HG03045 (cell line): ENCODE measurements at regions not wholly inside any gene's neighbourhood (a gene's known extent, or its start where the extent isn't known, plus 50 kb on each side); places are given as distances from the start of the nearest gene placed in this dataset.
A peak's percentile ranks its signal among the peaks of the same experiment; 100 is the strongest.
"Not testable (repeated sequence)": the region's sequence is repeated elsewhere in the genome, so short reads cannot be mapped to it uniquely, and the experiment has no call there.

Source experiments
- ATAC-seq: cut with Tn5 transposase; IDR thresholded peaks from one replicate; pipeline ENCODE4 v1.9.1; 2021; ENCODE audit warnings: mild to moderate bottlenecking, moderate library complexity; ENCODE audit not compliant: unreplicated experiment

DNA sequence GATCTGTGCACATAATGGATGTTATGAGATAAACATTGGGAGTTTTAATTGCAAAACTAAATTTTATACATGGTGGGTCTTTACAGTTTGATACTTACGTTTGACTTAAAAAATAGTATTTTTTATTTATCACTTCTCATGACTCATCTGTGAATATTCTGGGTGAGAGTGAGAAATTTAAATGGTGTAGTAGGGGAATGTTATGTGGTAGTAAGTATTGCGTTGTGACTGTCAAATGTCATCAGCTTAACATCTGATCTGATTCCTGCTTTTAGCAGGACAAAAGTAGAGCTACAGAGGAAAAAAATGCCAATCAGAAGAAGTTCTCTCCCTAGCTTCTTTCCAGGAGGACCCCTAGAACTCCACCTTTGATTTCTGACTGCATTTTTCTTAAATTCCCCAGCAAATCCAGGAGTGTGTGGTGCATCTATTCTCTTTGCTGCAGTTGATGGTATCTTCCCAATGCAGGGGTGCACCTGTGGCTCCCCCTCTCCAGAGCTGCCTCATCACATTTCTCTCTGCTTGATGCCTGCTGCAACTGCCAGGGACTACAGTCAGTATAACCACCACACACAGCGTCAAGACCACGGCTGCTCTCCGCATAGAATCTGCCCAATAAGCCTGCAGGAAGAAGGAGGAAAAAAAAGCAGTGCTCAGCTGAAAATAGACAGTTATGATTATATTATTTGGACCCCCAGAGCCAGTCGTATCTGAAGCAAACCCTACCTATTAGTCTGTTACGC, 151.3 kb upstream of the THUMPD2 start:
- no peak for ATAC-seq

DNA sequence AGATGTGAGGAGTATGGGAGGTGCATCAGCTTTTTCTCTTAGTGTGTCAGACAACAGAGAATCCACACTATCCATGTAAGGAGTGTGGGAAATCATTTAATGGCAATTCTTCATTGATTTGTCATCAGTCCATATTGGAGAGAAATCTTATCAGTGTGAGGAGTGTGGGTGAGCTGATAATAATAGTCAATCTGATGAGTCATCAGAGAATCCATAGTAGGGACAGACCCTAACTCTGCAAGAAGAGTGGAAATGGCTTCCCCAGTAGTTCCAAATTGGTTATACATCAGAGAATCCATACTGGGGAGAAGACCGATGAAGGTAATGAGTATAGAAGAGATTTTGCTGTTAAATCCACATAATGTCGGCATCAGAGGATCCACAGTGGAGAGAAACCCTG, 150.5 kb upstream of the THUMPD2 start:
- no peak for ATAC-seq

DNA sequence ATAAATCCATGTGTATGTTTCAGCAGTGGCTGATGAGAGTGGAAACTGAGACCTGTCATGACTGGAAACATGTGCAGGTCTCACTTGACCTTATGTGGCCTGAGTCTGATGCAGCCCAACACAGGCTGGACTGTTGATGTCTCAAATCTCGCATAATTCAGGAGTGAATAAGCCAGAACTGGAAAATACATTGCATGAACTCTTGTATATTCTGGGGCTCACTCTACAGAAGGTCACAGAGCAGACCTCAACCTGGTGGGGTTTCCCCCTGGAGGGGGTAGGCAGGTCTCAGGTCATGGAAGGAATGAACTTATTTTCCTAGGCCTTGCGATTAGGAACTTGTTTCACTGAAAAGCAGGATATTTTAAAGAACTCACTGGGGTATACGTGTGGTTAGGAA, 146.3 kb upstream of the THUMPD2 start:
- no peak for ATAC-seq

GRCh38 chr2:39923455-39923854, 144.4 kb upstream of the THUMPD2 start:
- no peak for ATAC-seq

DNA sequence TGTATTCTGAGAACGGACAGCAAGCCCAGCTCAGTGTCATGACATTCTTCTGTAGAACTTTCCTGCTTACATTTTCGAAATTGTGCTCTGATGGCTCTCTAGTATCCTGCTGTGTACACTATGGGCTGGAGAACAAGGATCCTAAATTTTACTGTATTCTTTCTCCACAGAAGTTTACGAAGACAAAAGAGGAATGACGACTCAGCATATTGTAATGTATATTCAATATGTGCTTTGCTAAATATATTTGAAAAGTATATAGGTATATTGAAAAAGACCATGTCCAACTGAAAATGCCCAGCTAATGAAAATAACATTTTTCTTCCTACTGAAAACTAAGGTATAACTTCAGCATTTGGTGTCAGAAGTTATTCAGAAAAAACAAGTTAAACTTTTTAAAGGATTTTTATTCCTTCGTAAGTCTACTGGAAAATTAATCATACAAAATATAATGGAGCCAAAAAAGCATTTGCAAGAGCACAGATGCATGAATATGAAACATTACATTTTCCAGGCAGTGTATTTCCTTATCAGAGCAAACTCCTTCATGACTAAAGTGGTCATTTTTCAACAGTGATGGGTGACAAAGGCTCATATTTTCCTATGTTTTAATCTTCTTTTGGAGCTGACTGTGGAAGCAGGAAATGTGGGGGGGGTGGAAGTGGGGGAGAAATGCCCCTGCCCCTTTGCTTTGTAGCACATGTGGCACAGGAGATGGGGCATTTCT, 143.8 kb upstream of the THUMPD2 start:
- no peak for ATAC-seq

GRCh38 chr2:39920307-39920801, 141.3 kb upstream of the THUMPD2 start:
- ATAC-seq = no peak

- ATAC-seq = no peak
These were observed 140.7 kb upstream of the THUMPD2 start for GRCh38 chr2:39919511-39920306.

- ATAC-seq = no peak
These were observed 139.8 kb upstream of the THUMPD2 start for GRCh38 chr2:39918886-39919285.

DNA sequence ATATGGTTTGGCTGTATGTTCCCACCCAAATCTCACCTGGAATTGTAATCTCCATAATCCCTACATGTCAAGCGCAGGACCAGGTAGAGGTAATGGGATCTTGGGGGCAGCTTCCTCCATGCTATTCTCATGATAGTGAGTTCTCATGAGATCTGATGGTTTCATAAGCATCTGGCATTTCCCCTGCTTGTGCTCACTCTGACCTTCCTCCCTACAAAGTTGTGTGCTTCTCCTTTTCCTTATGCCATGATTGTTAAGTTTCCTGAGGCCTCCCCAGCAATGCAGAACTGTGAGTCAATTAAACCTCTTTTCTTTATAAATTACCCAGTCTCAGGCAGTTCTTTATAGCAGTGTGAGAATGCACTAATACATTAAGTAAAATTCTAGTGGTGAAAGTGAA, 138.3 kb upstream of the THUMPD2 start:
- ATAC-seq = not testable (repeated sequence)

DNA sequence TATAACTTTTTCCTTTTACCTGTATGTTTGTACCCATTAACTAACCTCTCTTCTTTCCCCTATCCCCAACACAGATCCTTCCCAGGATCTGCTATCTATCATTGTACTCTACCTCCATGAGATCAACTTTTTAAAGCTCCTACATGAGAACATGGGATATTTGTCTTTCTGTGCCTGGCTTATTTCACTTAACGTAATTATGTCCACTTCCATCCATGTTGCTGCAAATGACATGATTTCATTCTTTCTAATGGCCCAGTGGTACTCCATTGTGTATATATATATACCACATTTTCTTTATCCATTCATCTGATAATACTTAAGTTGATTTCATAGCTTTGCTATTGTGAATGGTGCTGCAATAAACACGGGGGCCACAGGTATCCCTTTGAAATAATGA, 135.9 kb upstream of the THUMPD2 start:
- ATAC-seq = no peak

DNA sequence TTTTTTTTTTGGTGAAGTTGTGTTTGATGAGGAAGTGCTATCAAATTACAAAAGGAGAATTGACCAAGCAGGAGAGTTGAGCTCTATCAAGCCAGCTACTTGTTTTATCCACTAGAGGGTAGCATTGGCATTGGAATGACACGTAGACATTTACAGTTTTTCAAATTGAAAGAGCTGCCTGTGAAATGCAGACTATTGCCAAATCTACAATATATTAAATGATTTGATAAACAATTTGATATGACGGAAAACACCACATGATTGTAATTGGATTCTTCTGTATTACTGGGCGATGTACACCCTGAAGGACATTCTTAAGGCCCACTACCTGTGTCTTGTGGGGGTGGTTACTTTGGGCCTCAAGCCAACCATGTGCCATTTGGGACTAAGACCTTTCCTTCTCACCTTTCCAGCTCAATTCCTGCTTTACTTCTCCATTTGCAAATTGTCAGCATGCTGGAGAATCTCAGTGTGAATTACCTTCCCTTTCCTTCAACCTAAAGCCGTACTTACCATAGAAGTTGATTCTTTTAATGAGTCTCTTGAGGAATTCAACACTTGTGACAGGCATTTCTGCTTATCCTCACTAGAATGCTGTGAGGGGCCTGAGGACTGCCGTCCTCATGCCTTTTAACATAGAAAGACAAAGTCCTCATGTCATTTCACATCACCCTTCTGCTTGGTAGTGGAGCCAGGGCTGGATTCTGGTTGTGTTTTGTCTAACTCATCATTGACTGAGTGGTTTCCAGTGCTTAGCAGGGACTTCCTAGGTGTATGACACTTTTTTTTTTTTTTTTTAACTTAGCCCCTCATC, 134.8 kb upstream of the THUMPD2 start:
- peak; percentile 69 for ATAC-seq

GRCh38 chr2:39902103-39902502, 123.0 kb upstream of the THUMPD2 start:
- no peak for ATAC-seq

- no peak for ATAC-seq
These were observed 119.9 kb upstream of the THUMPD2 start for GRCh38 chr2:39898934-39899333.

- ATAC-seq = no peak
These were observed 118.2 kb upstream of the THUMPD2 start for GRCh38 chr2:39897273-39897672.

GRCh38 chr2:39894082-39894481, 115.0 kb upstream of the THUMPD2 start:
- no peak for ATAC-seq

DNA sequence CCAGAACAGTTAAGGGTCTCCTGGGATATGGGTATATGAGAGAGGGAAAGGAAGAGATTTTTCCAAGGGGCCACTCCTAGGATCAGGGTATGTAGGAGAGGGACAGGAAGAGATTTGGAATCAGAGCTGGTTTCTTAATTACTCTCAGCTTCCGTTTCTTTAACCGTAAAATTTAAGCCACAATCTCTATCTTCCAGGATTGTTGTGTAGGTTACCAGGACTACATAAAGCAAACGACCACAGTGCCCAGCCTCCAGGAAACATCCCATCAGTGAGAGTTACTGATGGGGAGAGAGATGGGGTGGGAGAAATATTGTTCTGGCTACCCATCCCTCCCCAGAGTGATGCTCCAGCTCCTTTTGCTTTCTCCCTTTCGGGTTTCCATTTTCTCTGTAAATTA, 114.6 kb upstream of the THUMPD2 start:
- no peak for ATAC-seq

DNA sequence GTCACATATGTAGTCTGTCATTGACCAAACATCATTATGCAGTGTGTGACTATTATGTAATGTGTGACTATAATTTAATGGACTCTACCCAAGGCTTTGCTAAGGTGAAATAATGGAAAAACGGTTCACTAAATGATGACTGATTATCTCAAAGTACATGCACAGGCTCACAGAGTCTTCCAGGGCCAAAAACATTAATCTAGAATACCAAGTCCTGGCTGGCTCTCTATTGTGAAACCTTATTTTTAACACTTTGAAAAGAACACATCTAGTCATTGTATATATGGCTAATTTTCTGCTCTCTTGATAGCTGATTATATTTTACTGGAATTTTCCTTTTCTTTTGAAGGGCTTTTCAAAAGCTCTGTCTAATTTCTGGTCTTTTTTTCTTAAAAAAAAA, 102.9 kb upstream of the THUMPD2 start:
- no peak for ATAC-seq

DNA sequence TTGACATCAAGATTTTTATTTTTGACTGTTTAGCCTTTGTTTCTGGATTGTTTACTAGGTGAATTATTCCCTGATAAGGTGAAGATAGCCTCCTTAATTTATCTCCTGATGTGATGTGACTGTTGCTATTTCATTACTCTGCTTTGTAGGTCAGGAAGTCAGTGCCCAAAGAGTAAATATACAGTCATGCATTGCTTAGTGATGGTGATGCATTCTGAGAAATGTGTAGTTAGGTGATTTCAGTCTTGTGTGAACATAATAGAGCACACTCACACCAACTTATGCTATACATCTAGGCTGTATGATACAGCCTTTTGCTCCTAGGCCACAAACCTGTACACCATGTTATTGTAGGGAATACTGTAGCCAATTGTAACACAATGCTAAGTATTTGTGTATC, 102.4 kb upstream of the THUMPD2 start:
- ATAC-seq = no peak

- not testable (repeated sequence) for ATAC-seq
These were observed 99.9 kb upstream of the THUMPD2 start for GRCh38 chr2:39879001-39879400.

DNA sequence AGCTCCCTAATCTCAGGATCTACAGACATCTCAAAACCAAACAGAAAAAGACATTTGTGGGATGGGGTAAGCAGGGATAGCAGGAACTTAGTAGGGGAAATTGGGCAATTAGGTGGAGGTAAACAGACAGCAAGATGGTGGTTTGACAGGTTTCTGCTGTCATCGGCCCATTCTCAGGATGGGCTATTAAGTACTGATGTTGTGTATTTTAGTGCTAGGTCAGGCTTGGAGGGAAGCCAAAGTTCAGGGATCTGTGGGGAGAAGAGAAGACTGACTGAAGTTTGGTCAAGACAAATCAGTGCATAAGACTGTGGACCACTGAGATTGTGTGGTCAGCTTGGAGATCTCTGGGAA, 96.8 kb upstream of the THUMPD2 start:
- no peak for ATAC-seq
